SK-N-SH (cell line): ENCODE measurements at regions not wholly inside any gene's neighbourhood (a gene's known extent, or its start where the extent isn't known, plus 50 kb on each side); places are given as distances from the start of the nearest gene placed in this dataset.

Source experiments
- CTCF ChIP-seq: fragments of 200-600 bp; sonication (generic); IDR thresholded peaks from 2 replicates; pipeline ENCODE4 v1.6.1; 2017; ENCODE audit warnings: antibody characterized with exemption, mild to moderate bottlenecking, moderate library complexity
- EP300 ChIP-seq, 2 experiments: IDR thresholded peaks; 2 replicates each; pipeline versions ENCODE4 v1.4.0 to v1.6.1; 2012; ENCODE audit warnings: borderline replicate concordance in 1 of 2, low read depth in 1 of 2, low read length in 1 of 2

- no peak for TF ChIP-seq CTCF
- no peak for TF ChIP-seq EP300 (IDR thresholded peaks at IDR 0.05; ENCODE audit: borderline replicate concordance in 1 of 2, low read depth in 1 of 2, low read length in 1 of 2)
These were observed 198.6 kb downstream of the MAGEB5 start for GRCh38 chrX:26414534-26414933.
